Neural progenitor cell (in vitro differentiated cells): ENCODE measurements at regions not wholly inside any gene's neighbourhood (a gene's known extent, or its start where the extent isn't known, plus 50 kb on each side); places are given as distances from the start of the nearest gene placed in this dataset.

ENCODE experiments used
- DNase-seq: peaks from one replicate; pipeline ENCODE4 v3.0.0-alpha.2; 2016; ENCODE audit warnings: low spot score
- H2AFZ ChIP-seq: fragments of 200-600 bp; sonication (generic); replicated peaks from 2 replicates; pipeline ENCODE4 v1.6.1; 2016; ENCODE audit warnings: antibody characterized with exemption
- H3F3A ChIP-seq: fragments of 200-600 bp; sonication (generic); 2 replicates; pipeline ENCODE4 v1.6.1; 2016; ENCODE audit warnings: antibody characterized with exemption, low read depth
- H3K27ac ChIP-seq: fragments of 200-600 bp; sonication (generic); 2 replicates; pipeline ENCODE4 v1.5.1; 2016; ENCODE audit warnings: mild to moderate bottlenecking
- H3K27me3 ChIP-seq: fragments of 200-600 bp; sonication (generic); 2 replicates; pipeline ENCODE4 v1.6.1; 2016; ENCODE audit warnings: mild to moderate bottlenecking, moderate library complexity
- H3K36me3 ChIP-seq: fragments of 200-600 bp; sonication (generic); 2 replicates; pipeline ENCODE4 v1.5.1; 2016
- H3K4me1 ChIP-seq: fragments of 200-600 bp; sonication (generic); 2 replicates; pipeline ENCODE4 v1.6.1; 2016; ENCODE audit warnings: mixed run types
- H3K4me2 ChIP-seq: fragments of 200-600 bp; sonication (generic); 2 replicates; pipeline ENCODE4 v1.6.1; 2016
- H3K4me3 ChIP-seq: fragments of 200-600 bp; sonication (generic); 2 replicates; pipeline ENCODE4 v1.5.1; 2016
- H3K79me2 ChIP-seq: fragments of 200-600 bp; sonication (generic); 2 replicates; pipeline ENCODE4 v1.6.1; 2016; ENCODE audit warnings: low read depth
- H3K9ac ChIP-seq: fragments of 200-600 bp; sonication (generic); 2 replicates; pipeline ENCODE4 v1.6.1; 2016
- H3K9me3 ChIP-seq: fragments of 200-600 bp; sonication (generic); 2 replicates; pipeline ENCODE4 v1.5.1; 2016; ENCODE audit warnings: low read depth
- H4K20me1 ChIP-seq: fragments of 200-600 bp; sonication (generic); 2 replicates; pipeline ENCODE4 v1.6.1; 2016; ENCODE audit warnings: low read depth
- H3K27ac Mint-ChIP-seq: 3 replicates; pipeline ENCODE4 v1.8.0; 2021; ENCODE audit warnings: mixed read lengths
- H3K27me3 Mint-ChIP-seq: 2 replicates; pipeline ENCODE4 v1.8.0; 2022; ENCODE audit warnings: low read depth, mild to moderate bottlenecking, inconsistent platforms, moderate library complexity, mixed read lengths; ENCODE audit not compliant: insufficient read depth
- H3K36me3 Mint-ChIP-seq: 3 replicates; pipeline ENCODE4 v1.8.0; 2021; ENCODE audit warnings: mixed read lengths
- H3K4me1 Mint-ChIP-seq: 3 replicates; pipeline ENCODE4 v1.8.0; 2021; ENCODE audit warnings: mixed read lengths
- H3K4me3 Mint-ChIP-seq: 3 replicates; pipeline ENCODE4 v1.8.0; 2021; ENCODE audit warnings: mild to moderate bottlenecking, moderate library complexity, mixed read lengths
- H3K9me3 Mint-ChIP-seq: 3 replicates; pipeline ENCODE4 v1.8.0; 2020; ENCODE audit warnings: mixed read lengths
- EZH2 ChIP-seq: fragments of 200-600 bp; sonication (generic); IDR thresholded peaks from 2 replicates; pipeline ENCODE4 v1.6.1; 2017; ENCODE audit warnings: antibody characterized with exemption, mild to moderate bottlenecking, moderate library complexity
- EZH2phosphoT487 ChIP-seq: fragments of 200-600 bp; sonication (generic); IDR thresholded peaks from 2 replicates; pipeline ENCODE4 v1.6.1; 2017; ENCODE audit warnings: antibody characterized with exemption
- TF ChIP-seq, protein P1 (sequence below): fragments of 200-600 bp; sonication (generic); IDR thresholded peaks from 2 replicates; pipeline ENCODE4 v1.5.1; 2017; ENCODE audit warnings: antibody characterized with exemption, mild to moderate bottlenecking

DNA sequence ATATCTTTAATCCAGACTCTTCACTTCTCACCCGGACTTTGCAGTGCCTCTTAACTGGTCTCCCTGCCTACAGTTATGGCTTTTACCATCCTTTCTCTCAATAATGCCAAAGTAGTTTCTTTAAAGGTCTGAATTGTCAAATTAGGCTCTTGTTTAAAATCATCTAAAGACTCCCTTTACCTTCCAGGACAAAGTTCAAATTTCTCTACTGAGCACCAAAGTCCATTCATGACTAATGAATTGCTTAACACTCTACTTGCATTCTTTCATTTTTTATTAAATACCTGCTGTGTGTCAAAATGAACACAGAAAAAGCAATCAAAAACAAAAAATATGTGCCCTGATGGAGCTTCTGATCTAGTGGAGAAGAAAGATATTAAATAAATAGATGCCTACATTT, 472.4 kb upstream of the UBE2E2 start:
- Histone ChIP-seq H3K4me2 (no peak overlapping the region), H3K27me3 (no peaks in the 10 kb centered on the region), H3K36me3 (no peaks in the 10 kb centered on the region), H4K20me1 (no peaks in the 10 kb centered on the region), H3K79me2 (no peaks in the 10 kb centered on the region), H3K27ac (no peak overlapping the region), H2AFZ (no peak overlapping the region), H3F3A (no peaks in the 10 kb centered on the region), H3K9me3 (no peaks in the 10 kb centered on the region), H3K4me3 (no peak overlapping the region), H3K4me1 (no peaks in the 10 kb centered on the region), H3K9ac (no peak overlapping the region)
- Mint-ChIP-seq H3K27ac (no peak overlapping the region), H3K9me3 (peaks cover 5% of the 10 kb centered on the region), H3K27me3 (peaks cover 8% of the 10 kb centered on the region), H3K36me3 (no peaks in the 10 kb centered on the region), H3K4me3 (no peak overlapping the region), H3K4me1 (peaks cover 15% of the 10 kb centered on the region)
- no peak for DNase-seq
- TF ChIP-seq, protein P1, sequence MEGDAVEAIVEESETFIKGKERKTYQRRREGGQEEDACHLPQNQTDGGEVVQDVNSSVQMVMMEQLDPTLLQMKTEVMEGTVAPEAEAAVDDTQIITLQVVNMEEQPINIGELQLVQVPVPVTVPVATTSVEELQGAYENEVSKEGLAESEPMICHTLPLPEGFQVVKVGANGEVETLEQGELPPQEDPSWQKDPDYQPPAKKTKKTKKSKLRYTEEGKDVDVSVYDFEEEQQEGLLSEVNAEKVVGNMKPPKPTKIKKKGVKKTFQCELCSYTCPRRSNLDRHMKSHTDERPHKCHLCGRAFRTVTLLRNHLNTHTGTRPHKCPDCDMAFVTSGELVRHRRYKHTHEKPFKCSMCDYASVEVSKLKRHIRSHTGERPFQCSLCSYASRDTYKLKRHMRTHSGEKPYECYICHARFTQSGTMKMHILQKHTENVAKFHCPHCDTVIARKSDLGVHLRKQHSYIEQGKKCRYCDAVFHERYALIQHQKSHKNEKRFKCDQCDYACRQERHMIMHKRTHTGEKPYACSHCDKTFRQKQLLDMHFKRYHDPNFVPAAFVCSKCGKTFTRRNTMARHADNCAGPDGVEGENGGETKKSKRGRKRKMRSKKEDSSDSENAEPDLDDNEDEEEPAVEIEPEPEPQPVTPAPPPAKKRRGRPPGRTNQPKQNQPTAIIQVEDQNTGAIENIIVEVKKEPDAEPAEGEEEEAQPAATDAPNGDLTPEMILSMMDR, result no peak
- TF ChIP-seq EZH2phosphoT487 (no peak), EZH2 (no peak)

DNA sequence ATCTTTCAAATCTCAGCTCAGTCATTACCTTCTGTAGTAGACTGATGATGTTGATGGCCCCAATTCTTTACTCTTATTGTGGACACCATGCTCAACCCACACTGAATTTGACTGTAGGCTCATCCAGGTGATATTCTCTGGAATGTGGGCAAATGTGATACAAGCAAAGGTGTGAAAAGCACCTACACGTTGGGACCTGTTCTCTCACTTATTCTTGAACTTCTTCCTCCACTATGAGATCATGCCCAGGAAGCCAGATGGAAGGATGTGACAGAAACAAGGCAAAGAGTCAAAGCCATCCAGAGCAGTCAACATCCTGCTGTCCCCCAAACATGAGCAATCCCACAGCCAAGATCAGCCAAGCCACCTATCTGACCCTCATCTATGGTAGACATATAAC, 471.2 kb upstream of the UBE2E2 start:
- H3F3A ChIP-seq, result no peaks in the 10 kb centered on the region
- TF ChIP-seq EZH2phosphoT487 (no peak), EZH2 (no peak)
- TF ChIP-seq, protein P1, result no peak
- no peak overlapping the region for H3K4me2 ChIP-seq
- Mint-ChIP-seq H3K27ac (no peak overlapping the region), H3K9me3 (peaks cover 5% of the 10 kb centered on the region), H3K4me3 (no peak overlapping the region), H3K27me3 (peaks cover 8% of the 10 kb centered on the region), H3K4me1 (peaks cover 15% of the 10 kb centered on the region), H3K36me3 (no peaks in the 10 kb centered on the region)
- H3K79me2 ChIP-seq, result no peaks in the 10 kb centered on the region
- no peak overlapping the region for H3K9ac ChIP-seq
- H3K27ac ChIP-seq, result no peak overlapping the region
- no peaks in the 10 kb centered on the region for H3K27me3 ChIP-seq
- no peak overlapping the region for H2AFZ ChIP-seq
- H3K4me3 ChIP-seq, result no peak overlapping the region
- DNase-seq, result no peak
- H3K9me3 ChIP-seq, result no peaks in the 10 kb centered on the region
- H4K20me1 ChIP-seq, result no peaks in the 10 kb centered on the region
- no peaks in the 10 kb centered on the region for H3K36me3 ChIP-seq
- no peaks in the 10 kb centered on the region for H3K4me1 ChIP-seq

DNA sequence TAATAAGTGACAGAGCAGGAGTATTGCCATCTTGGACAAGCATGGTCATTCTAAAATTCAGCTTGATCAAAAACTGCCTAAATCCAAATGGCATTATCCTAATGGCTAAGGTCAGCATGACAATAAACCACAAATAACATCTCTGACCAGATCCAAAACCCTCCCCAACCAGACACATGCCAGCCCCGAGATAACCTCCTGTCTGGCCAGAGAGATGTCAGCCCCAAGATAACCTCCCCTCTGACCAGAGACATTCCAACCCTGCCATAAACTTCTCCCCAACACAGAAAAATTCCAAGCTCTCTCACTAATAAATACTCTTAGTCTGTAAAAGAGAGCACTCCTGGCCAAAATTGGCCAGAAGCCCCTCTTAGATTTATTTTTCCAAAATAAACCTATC, 470.5 kb upstream of the UBE2E2 start:
- H3K27ac ChIP-seq, result no peak overlapping the region
- H3K4me3 Mint-ChIP-seq, result no peak overlapping the region
- no peaks in the 10 kb centered on the region for H3K36me3 ChIP-seq
- H3K4me1 ChIP-seq, result no peaks in the 10 kb centered on the region
- H3K4me2 ChIP-seq, result no peak overlapping the region
- no peak for DNase-seq
- H3K27ac Mint-ChIP-seq, result no peak overlapping the region
- peaks cover 8% of the 10 kb centered on the region for H3K27me3 Mint-ChIP-seq
- H3K9me3 Mint-ChIP-seq, result peaks cover 7% of the 10 kb centered on the region
- H3K4me1 Mint-ChIP-seq, result peaks cover 15% of the 10 kb centered on the region
- H3F3A ChIP-seq, result no peaks in the 10 kb centered on the region
- no peaks in the 10 kb centered on the region for H3K79me2 ChIP-seq
- H2AFZ ChIP-seq, result no peak overlapping the region
- no peaks in the 10 kb centered on the region for H3K27me3 ChIP-seq
- no peaks in the 10 kb centered on the region for H3K36me3 Mint-ChIP-seq
- no peaks in the 10 kb centered on the region for H3K9me3 ChIP-seq
- H3K4me3 ChIP-seq, result no peak overlapping the region
- TF ChIP-seq EZH2phosphoT487, result no peak
- TF ChIP-seq EZH2, result no peak
- TF ChIP-seq, protein P1, result no peak
- H3K9ac ChIP-seq, result no peak overlapping the region
- H4K20me1 ChIP-seq, result no peaks in the 10 kb centered on the region

DNA sequence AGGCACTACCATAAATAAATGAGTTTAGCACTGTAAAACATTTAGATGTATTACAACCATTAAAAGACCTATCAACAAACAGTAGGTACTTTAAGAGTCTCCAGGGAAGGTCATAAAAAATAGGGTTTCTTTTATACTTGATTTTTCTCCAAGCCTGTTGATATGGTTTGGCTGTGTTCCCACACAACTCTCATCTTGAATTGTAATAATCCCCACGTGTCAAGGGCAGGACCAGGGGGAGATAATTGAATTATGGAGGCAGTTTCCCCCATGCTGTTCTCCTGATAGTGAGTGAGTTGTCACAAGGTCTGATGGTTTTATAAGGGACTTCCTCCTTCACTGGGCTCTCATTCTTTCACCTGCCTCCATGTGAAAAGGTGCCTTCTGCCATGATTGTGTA, 468.9 kb upstream of the UBE2E2 start:
- no peak overlapping the region for H3K27ac ChIP-seq
- no peaks in the 10 kb centered on the region for H3K36me3 Mint-ChIP-seq
- no peaks in the 10 kb centered on the region for H3K27me3 ChIP-seq
- peaks cover 7% of the 10 kb centered on the region for H3K9me3 Mint-ChIP-seq
- peaks cover 11% of the 10 kb centered on the region for H3K4me1 Mint-ChIP-seq
- H3K4me3 ChIP-seq, result no peak overlapping the region
- no peak for DNase-seq
- TF ChIP-seq, protein P1, result no peak
- no peak for TF ChIP-seq EZH2phosphoT487
- no peak for TF ChIP-seq EZH2
- no peaks in the 10 kb centered on the region for H3K4me1 ChIP-seq
- no peaks in the 10 kb centered on the region for H3K36me3 ChIP-seq
- H3K9me3 ChIP-seq, result no peaks in the 10 kb centered on the region
- no peaks in the 10 kb centered on the region for H3F3A ChIP-seq
- no peaks in the 10 kb centered on the region for H3K79me2 ChIP-seq
- no peak overlapping the region for H3K27ac Mint-ChIP-seq
- no peak overlapping the region for H3K4me2 ChIP-seq
- H3K27me3 Mint-ChIP-seq, result peaks cover 6% of the 10 kb centered on the region
- no peaks in the 10 kb centered on the region for H4K20me1 ChIP-seq
- no peak overlapping the region for H2AFZ ChIP-seq
- H3K9ac ChIP-seq, result no peak overlapping the region
- H3K4me3 Mint-ChIP-seq, result no peak overlapping the region
